ENCODE measurements at regions not wholly inside any gene's neighbourhood (a gene's known extent, or its start where the extent isn't known, plus 50 kb on each side); places are given as distances from the start of the nearest gene placed in this dataset.

DNA sequence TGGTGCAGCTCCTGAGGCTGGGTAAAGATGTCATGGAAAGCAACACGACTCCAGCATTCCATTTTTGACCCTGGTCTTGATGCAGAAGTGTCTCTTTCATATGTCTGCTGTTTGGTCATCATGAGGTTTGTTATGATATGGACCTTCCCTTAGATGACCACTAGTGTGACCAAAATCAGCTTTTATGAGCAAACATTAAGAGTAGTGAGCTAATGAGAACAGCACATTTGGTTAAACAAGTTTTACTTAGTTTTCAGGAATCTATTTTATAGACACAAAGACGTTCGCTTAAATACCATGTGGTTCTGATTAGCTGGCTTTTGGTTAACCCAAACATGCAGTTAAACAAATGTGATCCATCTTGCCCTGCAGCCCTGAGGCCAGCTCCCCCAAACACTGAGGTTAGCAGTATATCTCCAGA, 56.7 kb upstream of the ACTBL2 start:
- TF ChIP-seq POLR2AphosphoS5 (IDR thresholded peaks at IDR 0.05; ENCODE audit: borderline replicate concordance, low read depth, low read length): no peak
- TF ChIP-seq EZH2 (IDR thresholded peaks at IDR 0.05): no peak
- no peak for TF ChIP-seq FOXP2 (optimal IDR thresholded peaks at IDR 0.05; ENCODE audit: control extremely low read depth, extremely low read length, insufficient read depth)

All from SK-N-MC (cell line).